ENCODE measurements at regions not wholly inside any gene's neighbourhood (a gene's known extent, or its start where the extent isn't known, plus 50 kb on each side); places are given as distances from the start of the nearest gene placed in this dataset.

DNA sequence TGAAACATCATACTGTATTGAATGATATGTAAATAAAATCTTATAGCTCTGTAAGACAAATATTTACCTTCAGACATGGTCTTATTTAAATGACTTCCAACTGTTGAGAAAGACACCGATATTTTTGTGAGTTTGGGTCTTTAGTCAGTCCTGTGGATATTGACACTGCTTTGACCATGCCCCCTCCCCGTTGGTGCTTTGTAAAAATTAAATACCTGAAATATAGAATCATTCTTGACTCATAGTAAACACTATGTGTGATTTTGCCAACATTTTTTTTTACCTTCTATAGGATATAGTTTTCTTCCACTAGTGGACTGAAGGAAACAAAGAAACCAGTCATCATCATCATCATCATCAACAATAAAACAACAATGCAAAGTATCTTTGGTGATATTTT, 114.3 kb upstream of the HS3ST1 start (continued):
- TF ChIP-seq ZKSCAN8 (CRISPR knock-in tag; IDR thresholded peaks at IDR 0.05; ENCODE audit: borderline replicate concordance) (no peak), ZNF550 (CRISPR knock-in tag; IDR thresholded peaks at IDR 0.05; ENCODE audit: borderline replicate concordance) (no peak), PCBP2 (optimal IDR thresholded peaks at IDR 0.05; ENCODE audit: low read depth, low read length, poor library complexity, severe bottlenecking) (no peak)

DNA sequence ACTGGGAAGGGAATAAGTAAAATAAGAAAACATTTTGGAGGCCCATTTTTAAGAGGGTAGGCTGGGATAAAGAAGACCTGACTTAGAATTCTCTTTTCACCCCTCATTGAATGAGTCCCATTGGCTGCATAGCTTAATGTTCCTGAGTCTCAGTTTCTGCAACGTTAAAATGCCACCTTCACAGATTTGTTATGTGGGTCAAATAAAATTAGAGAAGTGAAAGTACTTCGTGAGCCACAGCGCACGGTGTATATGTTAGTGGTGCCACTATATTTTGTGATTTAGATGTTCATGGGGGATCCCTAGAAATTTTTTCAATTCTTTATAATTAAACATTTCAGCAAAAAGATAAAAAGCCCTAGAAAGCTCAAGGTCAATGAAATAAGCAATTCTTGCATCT, 109.2 kb upstream of the HS3ST1 start:
- FAIRE-seq (no peak), DNase-seq (ENCODE audit: low spot score) (no peak), ATAC-seq (no peak)
- H3K36me3 ChIP-seq (replicated peaks in 1 of 2; ENCODE audit: control insufficient read depth in 1 of 2, insufficient read depth in 2 of 2, low read length in 2 of 2) = no peaks in the 10 kb centered on the region
- in situ Hi-C loops (cut with HindIII; ENCODE audit: extremely low pct_ligation_motif_present, low pct_unique_long_range_greater_than_20kb) = no loop called here
- H3K9ac ChIP-seq (ENCODE audit: insufficient read depth, low read depth, low read length) = no peak overlapping the region
- H3K4me1 ChIP-seq (ENCODE audit: insufficient read depth, low read length) = no peaks in the 10 kb centered on the region
- BruUV-seq (replicated peaks) = no TSS peak
- no peaks in the 10 kb centered on the region for H4K20me1 ChIP-seq (ENCODE audit: insufficient read depth, low read length)
- no peak overlapping the region for H2AFZ ChIP-seq (ENCODE audit: low read length)
- peaks cover 34% of the 10 kb centered on the region for H3K9me3 ChIP-seq (ENCODE audit: low read length)
- H3K27ac ChIP-seq (ENCODE audit: extremely low read length, insufficient read depth, low read length) = no peak overlapping the region
- H3K27me3 ChIP-seq (ENCODE audit: control insufficient read depth in 1 of 2, insufficient read depth in 2 of 2, low read length in 2 of 2) = no peaks in the 10 kb centered on the region
- POLR2A ChIA-PET = no interaction called here
- CTCF ChIA-PET (ENCODE audit: low intra/inter-chr PET ratio, low total read pairs) = no interaction called here
- H3K4me2 ChIP-seq (ENCODE audit: low read depth, low read length) = no peak overlapping the region
- WGBS (ENCODE audit: low lambda C conversion rate) = 24% methylated on average over 4 of the region's 4 CpGs
- H3K4me3 ChIP-seq (replicated peaks in 1 of 3; ENCODE audit: insufficient read depth in 1 of 3, low read depth in 2 of 3, low read length in 3 of 3) = no peak overlapping the region
- no peaks in the 10 kb centered on the region for H3K79me2 ChIP-seq (ENCODE audit: insufficient read depth, low read length)
- intact Hi-C loops (cut with micrococcal nuclease; ENCODE audit: unreplicated experiment) = no loop called here
- TF ChIP-seq ZSCAN31 (CRISPR knock-in tag; IDR thresholded peaks at IDR 0.05; ENCODE audit: low read depth) (no peak), ZNF292 (CRISPR knock-in tag; IDR thresholded peaks at IDR 0.05; ENCODE audit: borderline replicate concordance, low read depth) (no peak), ZMYM4 (CRISPR knock-in tag; IDR thresholded peaks at IDR 0.05) (no peak), NFKBIZ (CRISPR knock-in tag; IDR thresholded peaks at IDR 0.05) (no peak), PHB2 (IDR thresholded peaks at IDR 0.05; ENCODE audit: partially characterized antibody) (no peak), EP300 (IDR thresholded peaks at IDR 0.05; ENCODE audit: low read depth in 2 of 2, low read length in 2 of 2) (no peak), EP300 (CRISPR knock-in tag; IDR thresholded peaks at IDR 0.05; ENCODE audit: borderline replicate concordance) (no peak), AGO2 (optimal IDR thresholded peaks at IDR 0.05; ENCODE audit: low read depth, low read length) (no peak), SIN3A (IDR thresholded peaks at IDR 0.05; ENCODE audit: borderline replicate concordance, low read depth, low read length) (no peak)
- TF ChIP-seq, protein P1, sequence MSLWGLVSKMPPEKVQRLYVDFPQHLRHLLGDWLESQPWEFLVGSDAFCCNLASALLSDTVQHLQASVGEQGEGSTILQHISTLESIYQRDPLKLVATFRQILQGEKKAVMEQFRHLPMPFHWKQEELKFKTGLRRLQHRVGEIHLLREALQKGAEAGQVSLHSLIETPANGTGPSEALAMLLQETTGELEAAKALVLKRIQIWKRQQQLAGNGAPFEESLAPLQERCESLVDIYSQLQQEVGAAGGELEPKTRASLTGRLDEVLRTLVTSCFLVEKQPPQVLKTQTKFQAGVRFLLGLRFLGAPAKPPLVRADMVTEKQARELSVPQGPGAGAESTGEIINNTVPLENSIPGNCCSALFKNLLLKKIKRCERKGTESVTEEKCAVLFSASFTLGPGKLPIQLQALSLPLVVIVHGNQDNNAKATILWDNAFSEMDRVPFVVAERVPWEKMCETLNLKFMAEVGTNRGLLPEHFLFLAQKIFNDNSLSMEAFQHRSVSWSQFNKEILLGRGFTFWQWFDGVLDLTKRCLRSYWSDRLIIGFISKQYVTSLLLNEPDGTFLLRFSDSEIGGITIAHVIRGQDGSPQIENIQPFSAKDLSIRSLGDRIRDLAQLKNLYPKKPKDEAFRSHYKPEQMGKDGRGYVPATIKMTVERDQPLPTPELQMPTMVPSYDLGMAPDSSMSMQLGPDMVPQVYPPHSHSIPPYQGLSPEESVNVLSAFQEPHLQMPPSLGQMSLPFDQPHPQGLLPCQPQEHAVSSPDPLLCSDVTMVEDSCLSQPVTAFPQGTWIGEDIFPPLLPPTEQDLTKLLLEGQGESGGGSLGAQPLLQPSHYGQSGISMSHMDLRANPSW (CRISPR knock-in tag; IDR thresholded peaks at IDR 0.05; ENCODE audit: borderline replicate concordance) = no peak
- TF ChIP-seq, protein P2, sequence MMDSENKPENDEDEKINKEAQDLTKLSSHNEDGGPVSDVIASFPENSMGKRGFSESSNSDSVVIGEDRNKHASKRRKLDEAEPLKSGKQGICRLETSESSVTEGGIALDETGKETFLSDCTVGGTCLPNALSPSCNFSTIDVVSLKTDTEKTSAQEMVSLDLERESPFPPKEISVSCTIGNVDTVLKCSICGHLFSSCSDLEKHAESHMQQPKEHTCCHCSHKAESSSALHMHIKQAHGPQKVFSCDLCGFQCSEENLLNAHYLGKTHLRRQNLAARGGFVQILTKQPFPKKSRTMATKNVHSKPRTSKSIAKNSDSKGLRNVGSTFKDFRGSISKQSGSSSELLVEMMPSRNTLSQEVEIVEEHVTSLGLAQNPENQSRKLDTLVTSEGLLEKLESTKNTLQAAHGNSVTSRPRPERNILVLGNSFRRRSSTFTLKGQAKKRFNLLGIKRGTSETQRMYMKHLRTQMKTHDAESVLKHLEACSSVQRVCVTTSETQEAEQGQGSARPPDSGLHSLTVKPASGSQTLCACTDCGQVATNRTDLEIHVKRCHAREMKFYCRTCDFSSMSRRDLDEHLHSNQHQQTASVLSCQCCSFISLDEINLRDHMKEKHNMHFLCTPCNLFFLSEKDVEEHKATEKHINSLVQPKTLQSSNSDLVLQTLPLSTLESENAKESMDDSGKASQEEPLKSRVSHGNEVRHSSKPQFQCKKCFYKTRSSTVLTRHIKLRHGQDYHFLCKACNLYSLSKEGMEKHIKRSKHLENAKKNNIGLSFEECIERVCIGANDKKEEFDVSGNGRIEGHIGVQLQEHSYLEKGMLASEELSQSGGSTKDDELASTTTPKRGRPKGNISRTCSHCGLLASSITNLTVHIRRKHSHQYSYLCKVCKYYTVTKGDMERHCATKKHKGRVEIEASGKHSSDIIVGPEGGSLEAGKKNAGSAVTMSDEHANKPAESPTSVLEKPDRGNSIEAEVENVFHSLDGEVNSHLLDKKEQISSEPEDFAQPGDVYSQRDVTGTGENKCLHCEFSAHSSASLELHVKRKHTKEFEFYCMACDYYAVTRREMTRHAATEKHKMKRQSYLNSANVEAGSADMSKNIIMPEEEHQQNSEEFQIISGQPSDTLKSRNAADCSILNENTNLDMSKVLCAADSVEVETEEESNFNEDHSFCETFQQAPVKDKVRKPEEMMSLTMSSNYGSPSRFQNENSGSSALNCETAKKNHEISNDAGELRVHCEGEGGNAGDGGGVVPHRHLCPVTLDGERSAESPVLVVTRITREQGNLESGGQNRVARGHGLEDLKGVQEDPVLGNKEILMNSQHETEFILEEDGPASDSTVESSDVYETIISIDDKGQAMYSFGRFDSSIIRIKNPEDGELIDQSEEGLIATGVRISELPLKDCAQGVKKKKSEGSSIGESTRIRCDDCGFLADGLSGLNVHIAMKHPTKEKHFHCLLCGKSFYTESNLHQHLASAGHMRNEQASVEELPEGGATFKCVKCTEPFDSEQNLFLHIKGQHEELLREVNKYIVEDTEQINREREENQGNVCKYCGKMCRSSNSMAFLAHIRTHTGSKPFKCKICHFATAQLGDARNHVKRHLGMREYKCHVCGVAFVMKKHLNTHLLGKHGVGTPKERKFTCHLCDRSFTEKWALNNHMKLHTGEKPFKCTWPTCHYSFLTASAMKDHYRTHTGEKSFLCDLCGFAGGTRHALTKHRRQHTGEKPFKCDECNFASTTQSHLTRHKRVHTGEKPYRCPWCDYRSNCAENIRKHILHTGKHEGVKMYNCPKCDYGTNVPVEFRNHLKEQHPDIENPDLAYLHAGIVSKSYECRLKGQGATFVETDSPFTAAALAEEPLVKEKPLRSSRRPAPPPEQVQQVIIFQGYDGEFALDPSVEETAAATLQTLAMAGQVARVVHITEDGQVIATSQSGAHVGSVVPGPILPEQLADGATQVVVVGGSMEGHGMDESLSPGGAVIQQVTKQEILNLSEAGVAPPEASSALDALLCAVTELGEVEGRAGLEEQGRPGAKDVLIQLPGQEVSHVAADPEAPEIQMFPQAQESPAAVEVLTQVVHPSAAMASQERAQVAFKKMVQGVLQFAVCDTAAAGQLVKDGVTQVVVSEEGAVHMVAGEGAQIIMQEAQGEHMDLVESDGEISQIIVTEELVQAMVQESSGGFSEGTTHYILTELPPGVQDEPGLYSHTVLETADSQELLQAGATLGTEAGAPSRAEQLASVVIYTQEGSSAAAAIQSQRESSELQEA (CRISPR knock-in tag; IDR thresholded peaks at IDR 0.05; ENCODE audit: not compliant biosample characterization) = no peak

Data from HepG2 (cell line).